Stimulated activated CD4-positive, alpha-beta T cell treated with anti-CD3 and anti-CD28 coated beads, Interleukin-2, amount 100 ng/mL, for 24 hours (primary cell): ENCODE measurements at regions not wholly inside any gene's neighbourhood (a gene's known extent, or its start where the extent isn't known, plus 50 kb on each side); places are given as distances from the start of the nearest gene placed in this dataset.

Experiments
- DNase-seq, 2 donors: peaks; one replicate each; pipeline ENCODE4 v3.0.0-alpha.2; 2020

DNA sequence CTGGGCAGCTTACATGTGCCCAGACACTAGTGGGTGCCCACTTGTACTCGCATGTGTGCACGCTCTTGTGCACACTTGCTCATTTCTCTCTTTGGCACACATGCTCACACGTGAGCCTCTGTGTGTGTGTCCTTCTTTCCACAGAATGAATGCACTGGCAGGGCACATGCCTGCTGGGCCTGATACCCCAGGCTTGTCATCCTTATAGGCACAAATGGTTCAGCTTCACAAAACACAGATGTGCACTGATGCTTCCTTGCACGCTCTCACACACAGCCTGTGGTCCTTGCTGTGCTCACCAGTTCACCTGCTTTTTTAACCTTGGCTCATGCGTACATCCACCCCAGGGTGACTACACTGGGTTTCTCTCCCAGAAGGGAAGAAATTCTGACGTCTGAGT, 174.8 kb downstream of the BUD13 start:
- no peak for DNase-seq

DNA sequence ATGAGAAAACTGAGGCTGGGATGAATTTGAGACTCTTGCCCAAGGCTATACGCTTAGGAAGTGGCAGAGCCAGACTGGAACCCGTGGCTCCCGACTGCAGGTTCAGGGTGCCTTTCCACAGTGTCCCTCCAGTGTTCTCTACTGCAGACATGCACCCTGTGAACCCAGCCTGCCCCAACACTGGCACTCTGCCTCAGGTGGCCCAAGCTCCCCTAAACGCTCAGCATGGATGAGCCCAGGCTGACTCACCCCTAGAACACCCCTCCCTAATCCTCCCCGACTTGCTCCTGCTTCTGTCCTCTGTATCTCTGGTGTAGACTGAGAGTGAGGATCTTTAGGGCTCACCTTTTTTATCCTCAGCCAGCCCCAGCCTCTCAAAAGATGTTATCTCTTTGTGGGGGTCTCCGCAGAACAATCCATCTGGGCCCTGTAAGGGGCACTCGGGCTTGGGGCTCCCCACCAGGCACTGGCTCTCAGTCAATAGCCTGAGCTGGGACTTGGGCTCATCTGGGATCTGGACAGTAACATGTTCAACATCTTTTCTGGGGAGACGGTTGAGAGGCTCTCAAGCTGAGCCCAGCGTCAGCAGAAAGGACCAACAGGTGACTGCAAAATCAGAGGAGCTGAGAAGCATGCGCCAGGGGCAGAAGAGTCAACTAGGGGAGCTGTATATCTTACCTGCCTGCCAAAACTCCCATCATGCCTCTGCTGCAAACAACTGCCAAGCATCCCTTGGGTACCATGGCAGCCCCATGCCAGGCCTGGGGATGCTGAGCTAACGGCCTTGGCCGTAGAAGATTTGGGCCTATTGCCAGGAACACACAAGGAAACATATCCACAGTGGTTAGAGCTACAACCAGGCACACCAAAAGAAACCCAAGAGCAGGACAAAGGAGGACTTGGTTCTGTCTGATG, 176.2 kb downstream of the BUD13 start:
- DNase-seq, result no peak

DNA sequence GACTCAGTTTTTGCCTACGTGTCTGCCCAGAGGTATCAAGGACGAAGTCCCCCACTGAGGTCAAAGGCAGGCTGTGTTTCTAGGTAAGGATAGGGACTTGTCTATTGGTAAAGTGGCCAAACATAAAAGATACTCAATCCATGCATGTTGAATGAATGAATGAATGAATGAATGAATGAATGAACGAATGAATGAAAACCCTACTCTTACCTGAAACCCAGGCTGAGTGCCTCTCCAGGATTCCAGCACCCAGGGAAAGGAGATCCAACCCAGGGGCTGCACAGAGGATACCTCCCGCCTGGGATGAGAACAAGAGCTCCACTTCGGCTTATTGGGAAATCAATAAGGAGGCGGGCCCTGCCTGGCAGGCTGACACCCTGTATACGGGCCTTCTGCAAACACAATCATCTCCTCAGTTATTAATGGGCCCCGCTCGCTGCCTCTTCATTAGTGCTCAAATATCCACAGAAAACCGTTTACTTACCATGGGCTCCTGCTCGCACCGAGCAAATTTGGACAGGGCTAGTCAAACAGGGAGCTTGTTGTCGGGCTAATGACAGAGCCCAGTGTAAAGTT, 177.4 kb downstream of the BUD13 start:
- no peak for DNase-seq

DNA sequence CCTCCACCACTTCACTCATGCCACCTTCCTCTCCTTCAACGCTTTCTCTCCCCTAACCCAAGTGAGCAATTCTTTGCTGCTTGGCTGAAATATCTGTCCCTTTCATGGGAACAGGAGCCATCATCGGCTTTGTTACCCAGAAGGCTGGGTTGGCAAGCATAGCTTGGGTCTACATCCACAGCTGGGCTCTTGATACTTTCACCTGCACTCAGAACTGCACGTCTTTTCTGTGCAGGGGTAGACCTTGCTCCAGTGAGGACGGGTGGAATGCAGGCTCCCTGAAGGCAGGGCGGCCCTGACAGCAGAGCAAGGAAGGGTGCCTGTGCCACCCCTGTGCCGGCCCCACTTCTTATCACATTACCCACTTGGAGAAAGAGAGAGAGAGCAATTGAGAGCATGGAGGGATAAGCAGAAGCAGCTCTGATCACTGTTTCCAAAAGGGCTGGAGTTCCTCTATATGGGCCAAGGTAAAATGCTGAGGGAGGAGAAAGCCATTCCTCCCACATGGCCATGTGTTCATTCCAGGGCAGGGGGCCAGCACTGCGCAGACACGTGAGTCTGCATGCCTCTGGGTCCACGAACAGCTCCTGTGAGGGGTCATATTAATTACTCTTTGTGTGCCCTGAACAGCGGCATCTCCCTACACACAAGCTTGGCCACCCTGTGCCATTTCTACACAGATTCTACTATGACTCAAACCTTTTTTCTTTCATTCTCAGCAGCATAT, 181.8 kb downstream of the BUD13 start:
- DNase-seq, result no peak

DNA sequence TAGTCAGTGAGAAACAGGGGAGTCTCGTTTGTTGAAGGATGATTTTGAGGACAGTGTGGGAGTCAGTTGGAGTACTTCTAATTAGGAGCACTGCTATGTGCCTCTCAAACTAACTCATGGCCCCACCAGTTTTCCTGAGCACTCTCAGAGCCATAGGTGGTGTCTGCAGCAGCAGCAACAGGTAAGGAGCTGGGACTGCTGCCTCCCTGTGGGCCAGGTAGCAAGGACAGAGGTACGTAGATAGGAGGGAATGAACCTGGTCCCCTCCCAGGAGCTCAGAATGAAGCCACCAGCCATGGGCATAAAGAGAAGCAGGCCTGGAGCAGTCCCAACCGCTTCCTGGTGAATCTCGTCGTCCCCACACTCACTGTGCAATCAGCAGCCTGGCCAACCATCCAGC, 183.4 kb downstream of the BUD13 start:
- DNase-seq, result no peak

DNA sequence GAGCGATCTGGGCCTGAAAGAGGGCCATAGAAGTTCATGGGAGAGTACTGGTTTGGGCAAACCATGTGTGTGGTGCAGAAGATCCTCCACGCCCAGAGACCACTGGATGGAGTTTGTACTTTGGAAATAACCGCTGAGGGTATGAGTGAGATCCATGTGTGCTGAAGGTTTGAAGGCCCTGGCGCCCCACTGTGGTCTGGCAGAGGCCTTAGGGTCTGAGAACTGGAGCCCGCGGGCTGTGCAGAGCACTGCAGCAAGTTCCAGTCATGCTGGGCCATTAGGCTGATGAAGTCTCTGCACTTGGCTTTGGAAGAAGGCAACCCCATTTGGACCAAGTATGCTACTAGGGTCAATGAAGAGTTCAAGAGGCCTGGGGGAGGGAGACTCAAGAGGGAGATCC, 186.4 kb downstream of the BUD13 start:
- DNase-seq, result no peak

DNA sequence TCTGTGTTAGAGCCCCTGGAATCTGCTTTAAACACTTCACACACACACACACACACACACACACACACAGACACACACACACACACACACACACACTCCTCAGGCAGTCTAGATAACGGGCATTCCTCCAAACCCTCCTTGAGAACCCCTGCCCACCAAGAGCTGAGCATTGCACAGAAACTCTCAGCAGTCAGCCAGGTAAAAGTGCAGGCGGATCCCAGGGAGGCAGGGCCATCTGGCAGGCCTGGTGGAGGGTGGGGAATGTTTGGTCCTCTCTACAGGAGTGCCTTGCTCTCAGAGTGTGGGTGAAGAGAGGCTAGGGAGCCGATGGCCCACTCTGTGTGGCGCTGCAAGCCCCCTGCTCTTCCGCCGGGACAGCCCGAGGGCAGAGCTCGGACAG, 190.2 kb downstream of the BUD13 start:
- no peak for DNase-seq

DNA sequence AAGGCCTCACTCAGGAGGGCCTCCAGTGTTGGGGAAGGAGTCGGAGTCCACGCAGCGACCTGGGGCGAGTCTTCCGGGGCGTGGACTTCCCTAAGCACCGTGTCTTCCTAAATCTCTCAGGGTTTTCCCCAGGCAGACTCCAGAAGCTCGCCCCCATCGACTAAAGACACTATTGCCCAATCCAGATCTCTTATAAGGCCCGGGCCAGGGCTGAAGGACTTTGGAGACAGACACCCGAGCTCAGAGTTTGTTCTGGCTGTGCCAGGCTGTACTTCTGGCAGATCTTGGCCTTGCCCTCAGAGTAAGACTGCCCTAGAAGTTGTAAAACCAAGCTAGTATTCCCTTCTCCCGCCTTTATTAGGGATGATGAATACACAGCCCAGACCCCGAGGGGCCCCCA, 191.4 kb downstream of the BUD13 start:
- no peak for DNase-seq

DNA sequence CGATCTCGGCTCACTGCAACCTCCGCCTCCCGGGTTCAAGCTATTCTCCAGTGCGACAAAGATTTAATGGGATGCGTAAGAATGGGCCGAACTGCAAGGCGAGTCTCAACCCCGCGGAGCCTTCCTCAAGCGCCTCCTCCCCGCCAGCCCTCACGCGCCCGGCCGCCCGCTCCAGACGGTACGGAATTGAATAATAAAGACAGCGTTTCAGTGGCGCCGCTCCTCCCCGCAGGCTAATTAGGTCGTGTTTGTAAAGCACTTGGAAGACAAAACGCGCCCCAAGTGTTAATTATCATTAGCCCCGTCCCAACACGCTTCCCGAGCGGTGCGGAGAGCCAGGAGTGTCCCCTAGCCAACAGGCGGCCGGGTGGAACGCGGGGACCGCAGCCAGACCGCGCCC, 192.0 kb downstream of the BUD13 start:
- DNase-seq, result no peak

DNA sequence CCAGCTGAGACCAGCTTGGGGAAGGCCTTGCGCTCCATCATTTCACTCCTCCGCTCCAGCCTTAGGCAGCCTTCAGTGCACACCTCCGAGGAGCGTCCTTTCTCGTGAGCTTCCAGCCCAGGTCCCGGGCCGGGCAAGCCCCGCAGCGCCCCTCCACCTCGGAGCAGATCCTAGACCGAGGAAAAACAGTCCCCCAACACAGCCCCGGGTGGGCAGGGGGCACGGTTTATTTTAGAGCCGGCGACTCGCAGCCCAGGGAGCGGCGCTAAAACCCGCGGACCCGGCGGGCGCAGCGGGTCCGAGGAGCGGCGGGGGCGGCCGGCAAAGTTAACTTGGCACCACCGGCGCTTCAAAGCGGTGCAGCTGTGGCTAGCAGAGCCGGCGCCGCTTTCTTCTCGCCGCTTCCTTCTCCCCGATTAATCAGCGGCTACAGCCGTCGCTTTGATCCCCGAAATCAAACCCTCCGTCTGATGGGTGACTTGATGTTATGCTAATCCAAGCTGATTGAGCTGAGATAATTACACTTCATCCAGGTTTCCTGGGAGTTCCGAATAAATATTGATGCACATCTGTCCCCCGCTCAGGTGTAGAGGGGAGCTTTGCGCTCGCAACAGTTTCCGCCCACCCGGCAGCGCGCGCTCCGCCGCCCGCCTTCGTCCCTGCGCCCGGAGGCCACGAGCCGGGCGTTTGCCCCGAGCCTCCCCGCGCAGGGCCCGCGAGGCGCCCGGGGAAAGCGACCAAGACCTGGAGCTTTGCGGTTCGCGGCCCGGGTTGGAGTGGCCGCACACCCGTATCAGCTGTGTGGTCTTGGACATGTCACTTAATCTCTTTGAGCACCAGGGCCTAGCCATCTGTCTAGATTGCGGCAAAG, 192.7 kb downstream of the BUD13 start:
- no peak for DNase-seq

DNA sequence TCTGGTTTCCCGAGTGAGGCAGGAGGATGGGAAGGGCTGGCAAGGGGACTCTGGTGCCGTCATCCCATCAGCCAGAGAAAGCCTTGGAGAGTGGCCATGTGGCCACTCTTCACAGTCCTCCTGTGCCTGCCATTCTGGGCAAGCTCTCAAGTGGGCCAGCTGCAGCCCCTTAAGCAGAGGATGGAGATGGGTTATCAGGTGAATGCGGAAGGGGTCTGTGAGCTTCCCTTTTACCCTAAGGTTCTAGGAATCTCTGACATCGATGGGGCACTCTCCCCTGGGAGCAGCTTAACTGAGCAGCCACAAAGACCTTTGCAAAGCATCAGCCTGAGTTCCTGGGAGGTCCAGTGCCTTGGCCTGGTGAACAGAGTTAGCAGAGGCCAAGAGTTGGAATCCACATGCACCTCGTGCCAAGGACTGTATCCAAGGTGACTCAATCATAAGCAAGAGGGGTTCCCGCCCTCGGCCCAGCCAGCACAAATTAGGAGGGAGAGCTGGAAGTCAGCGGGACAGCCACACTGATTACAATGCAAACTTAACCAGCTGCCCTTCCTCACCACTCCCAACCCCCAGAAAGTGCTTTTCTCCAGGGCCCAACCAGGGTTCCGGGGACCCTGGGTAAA, 193.6 kb downstream of the BUD13 start:
- no peak for DNase-seq

DNA sequence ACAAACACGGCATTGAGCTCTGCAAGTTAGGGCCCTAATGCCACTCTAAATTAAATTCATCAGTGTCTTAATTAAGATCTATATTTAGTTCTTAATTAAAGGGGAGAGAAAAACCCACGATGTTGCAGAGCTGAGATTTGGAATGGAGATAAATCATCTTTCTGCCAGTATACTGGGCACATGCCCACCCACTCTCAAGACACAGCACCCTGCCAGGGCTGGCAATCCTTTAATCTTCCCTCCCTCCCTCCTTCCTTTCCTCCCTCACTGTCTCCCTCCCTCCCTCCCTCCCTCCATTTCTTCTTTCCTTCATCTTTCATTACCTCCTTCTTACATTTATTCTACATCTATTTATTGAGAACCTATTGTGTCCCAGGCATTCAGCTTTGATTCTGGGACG, 194.8 kb downstream of the BUD13 start:
- DNase-seq, result no peak

DNA sequence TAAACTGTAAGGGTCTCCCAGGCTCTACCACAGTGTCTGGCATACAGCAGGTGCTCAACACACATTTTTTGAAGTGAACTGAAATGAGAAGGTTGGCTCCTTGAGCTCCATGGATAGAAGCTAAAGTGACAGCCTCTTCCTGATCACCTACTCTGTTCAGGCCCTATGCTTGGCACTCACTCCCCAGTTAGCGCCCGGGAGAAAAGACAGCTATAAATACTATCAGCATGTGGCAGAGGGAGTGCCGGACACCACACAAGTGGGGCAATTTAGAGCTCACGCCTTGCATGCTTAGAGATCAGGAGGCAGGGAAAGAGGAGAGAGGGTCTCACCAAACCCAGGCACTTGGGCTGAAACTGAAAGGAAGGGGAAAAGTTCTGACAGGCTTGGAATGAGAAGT, 195.5 kb downstream of the BUD13 start:
- DNase-seq, result no peak

DNA sequence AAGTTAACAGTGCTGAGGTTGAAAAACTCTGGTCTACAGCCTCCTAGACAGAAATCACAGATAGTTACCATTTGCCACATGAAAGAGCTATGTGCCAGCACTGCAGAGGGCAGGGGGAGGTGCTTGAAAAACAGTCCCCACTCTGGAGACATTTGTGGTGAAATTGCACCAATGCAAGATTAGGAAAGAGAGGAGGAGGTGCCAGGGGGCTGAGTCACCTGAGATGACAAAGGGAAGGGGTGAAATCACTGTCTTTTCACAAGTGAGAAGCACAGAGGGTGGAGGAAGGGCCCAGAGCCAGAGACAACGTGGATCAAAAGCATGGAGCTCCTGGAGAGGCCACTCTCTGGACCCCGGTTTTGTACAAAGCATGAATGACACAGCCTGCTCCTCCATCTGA, 196.3 kb downstream of the BUD13 start:
- no peak for DNase-seq

DNA sequence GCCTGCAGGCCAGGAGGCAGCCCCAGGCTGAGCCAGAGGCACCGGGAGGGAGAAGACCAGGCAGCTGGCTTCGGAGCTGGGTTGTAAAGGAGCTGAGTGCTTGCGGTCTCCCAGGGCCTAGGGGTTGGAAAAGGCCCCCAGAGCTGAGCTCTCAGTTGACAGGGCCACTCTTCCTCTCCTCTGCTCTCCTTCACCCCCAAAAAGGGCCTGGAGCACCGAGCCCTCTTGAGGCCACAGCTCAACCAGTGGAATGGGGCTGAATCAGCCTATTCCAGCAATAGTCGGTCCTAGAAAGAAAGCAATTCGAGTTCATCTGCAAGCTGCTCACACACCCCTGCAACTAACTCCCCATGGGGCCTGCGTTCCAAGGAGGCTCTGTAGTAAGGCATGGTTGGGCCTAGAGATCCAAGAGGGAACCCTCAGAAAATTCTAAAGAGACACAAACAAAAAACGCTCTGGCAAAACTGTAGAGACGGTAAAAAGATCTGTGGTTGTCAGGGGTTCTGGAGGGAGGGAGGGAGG, 205.0 kb downstream of the BUD13 start:
- no peak for DNase-seq

DNA sequence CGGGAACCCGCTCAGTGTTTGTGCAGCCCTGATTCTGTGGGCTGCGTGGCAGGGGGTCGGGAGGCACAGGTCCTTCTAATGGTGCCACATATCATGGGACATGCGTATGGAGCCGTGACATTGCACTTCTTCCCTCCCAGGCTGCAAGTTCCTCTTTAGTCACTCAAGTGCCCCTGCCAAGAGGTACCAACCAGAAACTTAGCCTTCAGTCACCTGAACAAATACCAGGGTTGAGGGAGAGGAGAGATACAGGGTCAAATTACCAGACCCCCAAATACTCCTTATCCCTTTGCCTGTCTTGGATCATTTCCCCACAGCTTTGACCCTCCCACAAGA, 209.1 kb downstream of the BUD13 start:
- DNase-seq, result no peak

DNA sequence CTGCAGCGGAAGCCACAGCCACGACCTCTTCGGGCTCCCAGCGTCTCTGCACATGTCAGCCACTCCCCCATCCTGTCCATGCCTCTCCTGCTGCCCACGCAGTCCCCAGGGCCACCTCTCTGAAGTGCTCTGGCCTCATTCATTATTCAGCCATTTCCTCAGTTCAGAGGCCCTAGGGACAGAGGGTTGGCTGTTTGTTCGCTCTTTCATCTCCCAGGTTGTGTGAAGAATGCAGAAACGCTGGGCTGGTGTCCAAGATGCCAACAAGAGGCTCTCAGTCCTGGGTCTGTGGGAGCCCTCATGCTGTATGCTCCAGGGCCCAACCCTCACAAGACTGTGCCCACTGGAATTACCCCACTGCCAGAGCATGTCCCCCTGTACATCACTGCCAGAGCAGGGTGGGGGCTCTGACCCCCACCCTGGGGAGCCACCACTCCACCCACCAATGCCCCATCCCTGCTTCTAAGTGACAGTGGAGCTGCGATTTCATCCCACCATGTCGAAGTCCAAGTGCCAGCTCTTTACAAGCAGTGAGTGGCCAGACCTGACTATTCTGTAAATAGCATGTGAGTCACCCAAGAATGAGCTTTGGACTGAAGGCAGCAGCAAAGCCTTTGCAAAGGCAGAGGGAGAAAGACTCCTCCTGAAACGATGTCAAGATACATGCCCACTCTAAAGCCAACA, 209.6 kb downstream of the BUD13 start:
- no peak for DNase-seq

DNA sequence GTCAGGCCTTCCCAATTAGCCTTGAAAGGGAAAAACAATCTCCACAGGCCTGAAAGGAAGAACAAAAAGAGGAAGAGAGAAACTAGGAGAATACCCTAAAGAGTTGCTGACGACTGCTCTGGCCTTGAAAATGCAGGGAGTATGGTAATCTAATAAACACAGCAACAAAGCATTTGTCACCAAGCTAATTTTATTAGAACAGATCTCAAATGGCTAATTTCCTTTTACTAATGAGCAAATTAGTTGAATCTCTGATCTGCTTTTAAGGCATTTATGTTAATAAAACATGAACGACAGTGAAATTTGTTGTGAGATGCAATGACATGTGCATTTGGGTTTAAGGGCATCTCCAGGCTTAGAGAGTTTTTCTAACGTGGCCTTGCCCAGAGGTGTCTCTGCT, 212.2 kb downstream of the BUD13 start:
- DNase-seq, result no peak

DNA sequence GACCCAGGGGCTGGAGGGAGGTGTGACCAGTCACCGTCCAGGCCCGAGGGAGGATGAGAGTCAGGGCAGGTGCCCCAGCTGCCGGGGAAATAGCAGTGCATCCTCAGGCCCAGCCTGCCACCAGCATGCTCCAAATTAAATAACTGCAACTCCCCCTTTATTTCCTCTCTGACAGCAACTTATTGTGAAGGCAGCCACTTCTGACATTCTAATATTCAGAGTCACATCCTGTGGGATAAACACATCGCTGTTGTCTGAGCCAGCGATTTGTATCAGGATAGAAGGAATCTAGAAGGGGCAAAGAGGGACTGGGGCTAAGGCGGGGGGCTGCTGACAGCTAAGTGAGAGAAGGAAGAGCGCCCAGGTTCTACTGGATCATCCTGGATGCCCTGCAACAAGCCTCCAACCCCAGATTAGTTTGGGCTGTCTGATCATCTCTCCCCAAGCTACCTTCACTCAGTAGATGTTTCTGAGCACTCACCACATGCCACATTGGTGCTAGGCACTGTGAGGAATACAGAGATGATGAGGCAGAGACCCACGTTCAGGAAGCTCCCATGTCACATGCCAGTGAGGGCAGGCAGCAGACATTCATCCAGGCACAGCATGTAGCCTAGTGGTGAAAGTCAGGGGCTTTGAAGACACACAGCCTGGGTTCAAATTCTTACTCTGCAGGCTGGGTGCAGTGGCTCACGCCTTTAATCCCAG, 214.1 kb downstream of the BUD13 start:
- DNase-seq, result no peak

DNA sequence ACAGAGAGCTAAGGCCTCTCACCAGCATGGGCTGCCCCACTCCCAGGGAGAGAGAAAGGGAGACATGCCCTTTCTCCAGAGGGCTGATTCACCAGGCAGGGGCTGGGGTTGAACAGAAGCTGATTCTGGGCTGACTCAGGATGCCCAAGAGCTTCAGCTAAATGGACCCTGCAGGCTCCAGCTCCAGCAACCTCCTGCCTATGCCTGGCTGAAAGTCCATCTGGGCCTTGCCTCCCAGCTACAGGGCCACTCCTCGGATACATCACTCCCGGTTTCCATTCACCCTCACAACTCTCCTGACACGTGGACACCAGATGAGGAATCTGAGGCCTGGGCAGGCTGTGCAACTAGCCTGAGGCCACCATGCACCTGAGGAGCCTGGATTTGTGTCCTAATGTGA, 215.5 kb downstream of the BUD13 start:
- no peak for DNase-seq

DNA sequence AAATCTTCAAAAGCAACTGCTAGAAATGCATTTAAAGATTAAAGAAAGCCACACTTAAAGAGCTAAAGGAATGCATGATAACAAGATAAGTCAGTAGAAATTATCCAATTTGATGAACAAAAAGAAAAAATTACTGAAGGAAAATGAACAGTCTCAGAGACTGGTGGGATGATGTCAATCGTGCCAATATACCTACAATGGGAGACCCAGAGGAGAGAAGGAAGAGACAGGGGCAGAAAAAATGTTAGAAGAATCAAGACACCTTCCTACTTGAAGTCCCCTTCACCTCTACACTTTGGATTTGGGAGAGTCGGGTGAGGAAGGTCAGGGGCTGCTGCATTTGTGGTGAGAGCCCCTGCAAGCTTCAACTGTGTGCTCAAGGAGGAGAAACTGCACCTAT, 216.3 kb downstream of the BUD13 start:
- no peak for DNase-seq
